Prostate gland (tissue), 2 donors: ENCODE measurements at regions not wholly inside any gene's neighbourhood (a gene's known extent, or its start where the extent isn't known, plus 50 kb on each side); places are given as distances from the start of the nearest gene placed in this dataset.
"Not testable (repeated sequence)": the region's sequence is repeated elsewhere in the genome, so short reads cannot be mapped to it uniquely, and the experiment has no call there.

Experiments used
- POLR2A ChIP-seq: fragments of 450-650 bp; IDR thresholded peaks from one replicate; pipeline ENCODE4 v1.6.1; 2016; ENCODE audit warnings: antibody characterized with exemption, mild to moderate bottlenecking
- POLR2AphosphoS5 ChIP-seq: sonication (generic); formaldehyde crosslinking; IDR thresholded peaks from one replicate; pipeline ENCODE4 v1.6.1; 2017; ENCODE audit warnings: antibody characterized with exemption
- TF ChIP-seq, protein P1 (sequence below), 4 experiments: fragments of 200-600 bp in 2 of 4; fragments of 450-650 bp in 2 of 4; sonication (generic) in 2 of 4; IDR thresholded peaks; 1 replicate in 3 of 4; 2 replicates in 1 of 4; pipeline ENCODE4 v1.5.1; 2016 to 2019; ENCODE audit warnings: antibody characterized with exemption in 4 of 4, mild to moderate bottlenecking in 2 of 4, moderate library complexity in 2 of 4

DNA sequence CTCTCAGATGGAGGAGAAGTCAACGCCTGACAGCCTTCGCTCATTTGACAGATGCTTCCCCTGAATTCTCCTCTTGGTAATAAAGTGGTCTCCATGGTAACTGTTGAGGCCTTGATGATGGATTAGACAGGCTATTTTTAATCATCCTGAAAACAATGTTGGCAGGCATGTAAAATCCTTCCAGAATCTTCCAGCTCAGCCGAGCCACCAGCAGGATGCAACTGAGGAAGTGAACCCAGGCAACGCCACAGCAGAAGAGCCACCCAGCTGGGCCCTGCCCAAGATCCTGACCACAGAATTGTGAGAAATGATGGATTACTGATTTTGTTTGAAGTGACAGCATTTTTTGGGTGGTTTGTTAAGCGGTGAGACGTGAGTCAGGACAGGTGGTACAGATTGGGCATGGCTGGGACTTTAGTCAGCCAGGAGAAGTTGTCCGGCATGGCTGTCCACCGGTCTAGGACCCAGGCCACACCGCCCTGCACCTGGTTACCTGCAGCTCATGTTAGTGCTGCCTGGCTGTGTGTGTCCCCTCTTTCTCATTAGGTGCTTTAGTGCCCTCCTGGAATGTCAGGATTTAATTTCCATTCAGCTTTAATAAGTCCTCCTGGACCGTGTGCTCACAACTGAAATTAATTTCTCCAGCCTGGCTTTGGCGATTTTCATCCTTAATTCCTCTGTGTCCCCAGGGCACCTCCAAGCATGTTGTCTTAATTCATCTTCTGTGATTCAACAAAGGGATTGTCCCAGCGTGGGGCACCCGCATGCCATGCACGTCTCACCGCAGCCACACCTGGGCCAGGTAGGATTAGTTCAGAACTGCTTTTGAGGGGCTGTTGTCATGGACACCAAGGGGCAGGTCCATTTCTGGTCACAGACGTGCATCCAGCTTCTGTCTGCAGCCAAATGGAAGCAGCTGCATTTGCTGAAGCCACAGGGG, 280.4 kb downstream of the ADGRD1 start:
- TF ChIP-seq, protein P1, sequence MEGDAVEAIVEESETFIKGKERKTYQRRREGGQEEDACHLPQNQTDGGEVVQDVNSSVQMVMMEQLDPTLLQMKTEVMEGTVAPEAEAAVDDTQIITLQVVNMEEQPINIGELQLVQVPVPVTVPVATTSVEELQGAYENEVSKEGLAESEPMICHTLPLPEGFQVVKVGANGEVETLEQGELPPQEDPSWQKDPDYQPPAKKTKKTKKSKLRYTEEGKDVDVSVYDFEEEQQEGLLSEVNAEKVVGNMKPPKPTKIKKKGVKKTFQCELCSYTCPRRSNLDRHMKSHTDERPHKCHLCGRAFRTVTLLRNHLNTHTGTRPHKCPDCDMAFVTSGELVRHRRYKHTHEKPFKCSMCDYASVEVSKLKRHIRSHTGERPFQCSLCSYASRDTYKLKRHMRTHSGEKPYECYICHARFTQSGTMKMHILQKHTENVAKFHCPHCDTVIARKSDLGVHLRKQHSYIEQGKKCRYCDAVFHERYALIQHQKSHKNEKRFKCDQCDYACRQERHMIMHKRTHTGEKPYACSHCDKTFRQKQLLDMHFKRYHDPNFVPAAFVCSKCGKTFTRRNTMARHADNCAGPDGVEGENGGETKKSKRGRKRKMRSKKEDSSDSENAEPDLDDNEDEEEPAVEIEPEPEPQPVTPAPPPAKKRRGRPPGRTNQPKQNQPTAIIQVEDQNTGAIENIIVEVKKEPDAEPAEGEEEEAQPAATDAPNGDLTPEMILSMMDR (IDR thresholded peaks at IDR 0.05): not testable (repeated sequence)
- TF ChIP-seq POLR2A, POLR2AphosphoS5: not testable (repeated sequence)
